GM12878 (cell line): ENCODE measurements at regions not wholly inside any gene's neighbourhood (a gene's known extent, or its start where the extent isn't known, plus 50 kb on each side); places are given as distances from the start of the nearest gene placed in this dataset.

Experiments
- ATAC-seq: fragments of 200-7000 bp; cut with Tn5 transposase; 3 replicates; pipeline ENCODE4 v1.9.1; 2020; ENCODE audit warnings: mild to moderate bottlenecking, moderate library complexity
- BruUV-seq: library from RNA; stranded (reverse); fragments of 400-500 nt; replicated peaks from 2 replicates; lab custom pipeline; 2021; lab: Mats Ljungman, UMichigan
- CTCF ChIA-PET: fragments of 300-600 bp; sonication (Branson Sonifier 250); formaldehyde crosslinking; extraction: SDS; loops from one replicate; lab custom pipeline; 2021; ENCODE audit warnings: inconsistent platforms; lab: Yijun Ruan, JAX
- POLR2A ChIA-PET: fragments of 350-600 bp; formaldehyde crosslinking; extraction: SDS; loops from one replicate; lab custom pipeline; 2021; ENCODE audit warnings: inconsistent platforms; lab: Charles Lee
- RAD21 ChIA-PET: fragments of 300-600 bp; sonication (Branson Sonifier 250); formaldehyde crosslinking; loops from one replicate; lab custom pipeline; 2023; ENCODE audit warnings: antibody characterized with exemption; ENCODE audit not compliant: unreplicated experiment; lab: Charles Lee
- SMC1A ChIA-PET: fragments of 300-600 bp; sonication (Branson Sonifier 250); formaldehyde crosslinking; loops from one replicate; lab custom pipeline; 2023; ENCODE audit not compliant: unreplicated experiment, uncharacterized antibody; lab: Charles Lee
- DNase-seq: peaks from one replicate; pipeline ENCODE4 v3.0.0-alpha.2; 2011; ENCODE audit warnings: low read depth, low spot score
- FAIRE-seq: peaks from 3 replicates; lab custom pipeline; 2011; peaks lifted over from hg19 to GRCh38; lab: Jason Lieb, UNC
- H2AFZ ChIP-seq: 2 replicates; pipeline ENCODE4 v1.6.0; 2011; ENCODE audit warnings: low read depth, low read length, control low read depth; ENCODE audit not compliant: control insufficient read depth
- H3K27ac ChIP-seq: 2 replicates; pipeline ENCODE4 v1.5.1; 2011; ENCODE audit warnings: control low read depth; ENCODE audit not compliant: control insufficient read depth, insufficient read depth
- H3K27me3 ChIP-seq, 2 experiments: replicated peaks in 1 of 2; 2 replicates each; pipeline versions ENCODE4 v1.6.0 to v1.6.1; 2011; ENCODE audit warnings: low read length in 1 of 2; ENCODE audit not compliant: control insufficient read depth in 2 of 2, insufficient read depth in 2 of 2
- H3K36me3 ChIP-seq, 2 experiments: 2 replicates each; pipeline ENCODE4 v1.5.1; 2011; ENCODE audit warnings: low read length in 1 of 2; ENCODE audit not compliant: control insufficient read depth in 2 of 2, insufficient read depth in 2 of 2
- H3K4me1 ChIP-seq: 2 replicates; pipeline ENCODE4 v1.6.1; 2011; ENCODE audit warnings: mild to moderate bottlenecking, low read length, moderate library complexity, mixed read lengths; ENCODE audit not compliant: control insufficient read depth, insufficient read depth
- H3K4me2 ChIP-seq: 2 replicates; pipeline ENCODE4 v1.6.0; 2011; ENCODE audit warnings: control low read depth; ENCODE audit not compliant: control insufficient read depth, insufficient read depth
- H3K4me3 ChIP-seq: fragments of 200-600 bp; sonication (generic); 2 replicates; pipeline ENCODE4 v1.5.1; 2016
- H3K79me2 ChIP-seq: 2 replicates; pipeline ENCODE4 v1.6.0; 2011; ENCODE audit warnings: low read length; ENCODE audit not compliant: control insufficient read depth, insufficient read depth
- H3K9ac ChIP-seq: 2 replicates; pipeline ENCODE4 v1.8.0; 2011; ENCODE audit warnings: low read length, control low read depth, mixed read lengths; ENCODE audit not compliant: control insufficient read depth, insufficient read depth
- H3K9me3 ChIP-seq: replicated peaks from 3 replicates; pipeline ENCODE4 v1.5.1; 2011; ENCODE audit warnings: mild to moderate bottlenecking, low read length; ENCODE audit not compliant: control insufficient read depth, insufficient read depth
- H4K20me1 ChIP-seq: 2 replicates; pipeline ENCODE4 v1.6.0; 2011; ENCODE audit not compliant: control insufficient read depth, insufficient read depth
- BMI1 ChIP-seq: fragments of 450-650 bp; IDR thresholded peaks from 2 replicates; pipeline ENCODE4 v1.6.1; 2016; ENCODE audit warnings: mild to moderate bottlenecking, moderate library complexity, borderline replicate concordance
- CHD4 ChIP-seq: fragments of 200-600 bp; sonication (generic); IDR thresholded peaks from 2 replicates; pipeline ENCODE4 v1.6.1; 2016; ENCODE audit warnings: mild to moderate bottlenecking
- CREM ChIP-seq: IDR thresholded peaks from 2 replicates; pipeline ENCODE4 v1.6.1; 2014; ENCODE audit warnings: antibody characterized with exemption, low read depth
- DPF2 ChIP-seq: fragments of 450-650 bp; IDR thresholded peaks from 2 replicates; pipeline ENCODE4 v1.6.1; 2017; ENCODE audit warnings: mild to moderate bottlenecking
- EED ChIP-seq: sonication (generic); IDR thresholded peaks from 2 replicates; pipeline ENCODE4 v1.6.1; 2016; ENCODE audit warnings: antibody characterized with exemption, low read depth
- EGR1 ChIP-seq, 2 experiments: IDR thresholded peaks; 1 replicate in 1 of 2; 2 replicates in 1 of 2; pipeline ENCODE4 v1.6.1; 2011 to 2012; ENCODE audit warnings: low read depth in 2 of 2, low read length in 2 of 2, borderline replicate concordance in 1 of 2, mild to moderate bottlenecking in 1 of 2, moderate library complexity in 1 of 2
- IRF4 ChIP-seq: IDR thresholded peaks from 2 replicates; pipeline ENCODE4 v1.6.1; 2011; ENCODE audit warnings: low read depth, low read length
- MTA2 ChIP-seq: fragments of 450-650 bp; IDR thresholded peaks from 2 replicates; pipeline ENCODE4 v1.6.1; 2016; ENCODE audit warnings: low read depth, mild to moderate bottlenecking, moderate library complexity
- NR2C2 ChIP-seq: IDR thresholded peaks from 2 replicates; pipeline ENCODE4 v1.6.1; 2011; ENCODE audit warnings: borderline replicate concordance, low read depth; ENCODE audit not compliant: control insufficient read depth, insufficient read length
- PML ChIP-seq: IDR thresholded peaks from 2 replicates; pipeline ENCODE4 v1.6.1; 2012; ENCODE audit warnings: low read length, inconsistent platforms
- SIN3A ChIP-seq: IDR thresholded peaks from 2 replicates; pipeline ENCODE4 v1.6.1; 2012; ENCODE audit warnings: low read depth, low read length, improper control_type of control experiment
- SIX5 ChIP-seq: IDR thresholded peaks from 2 replicates; pipeline ENCODE4 v1.6.1; 2011; ENCODE audit warnings: mild to moderate bottlenecking, low read depth, low read length, moderate library complexity; ENCODE audit not compliant: severe bottlenecking
- SMAD1 ChIP-seq: fragments of 450-650 bp; IDR thresholded peaks from 2 replicates; pipeline ENCODE4 v1.6.1; 2018; ENCODE audit warnings: mild to moderate bottlenecking, low read depth; ENCODE audit not compliant: partially characterized antibody
- SMC3 ChIP-seq: IDR thresholded peaks from 2 replicates; pipeline ENCODE4 v1.6.1; 2011; ENCODE audit warnings: low read length, improper control_type of control experiment, borderline replicate concordance
- SP1 ChIP-seq: IDR thresholded peaks from one replicate; pipeline ENCODE4 v1.6.1; 2011; ENCODE audit warnings: low read depth, low read length
- SPI1 ChIP-seq: IDR thresholded peaks from 2 replicates; pipeline ENCODE4 v1.6.1; 2011; ENCODE audit warnings: low read depth, mild to moderate bottlenecking, low read length, moderate library complexity, borderline replicate concordance; ENCODE audit not compliant: insufficient read depth
- SRF ChIP-seq, 2 experiments: IDR thresholded peaks; 2 replicates each; pipeline ENCODE4 v1.6.1; 2011; ENCODE audit warnings: low read depth in 2 of 2, low read length in 2 of 2, mild to moderate bottlenecking in 1 of 2, moderate library complexity in 1 of 2
- ZNF24 ChIP-seq: fragments of 450-650 bp; IDR thresholded peaks from 2 replicates; pipeline ENCODE4 v1.6.1; 2017; ENCODE audit warnings: antibody characterized with exemption, mild to moderate bottlenecking
- WGBS: methylation state at CpG from one replicate; pipeline ENCODE4 v1.1.6; 2016; ENCODE audit warnings: low lambda C conversion rate; ENCODE audit not compliant: insufficient replicate concordance, insufficient coverage; ENCODE audit errors: missing lambda C conversion rate; 5-methylcytosine and 5-hydroxymethylcytosine counted together
- in situ Hi-C: fragments of 300-500 bp; cut with MboI; formaldehyde crosslinking; loops from 9 replicates; pipeline ENCODE4 v1.14.3; 2018; ENCODE audit warnings: mixed read lengths
- intact Hi-C: fragments of 100-400 bp; cut with micrococcal nuclease; formaldehyde crosslinking; loops from one replicate; pipeline ENCODE4 v1.14.2; 2022; ENCODE audit not compliant: unreplicated experiment
- TF ChIP-seq, protein P1 (sequence below): fragments of 450-650 bp; formaldehyde crosslinking; IDR thresholded peaks from 2 replicates; pipeline ENCODE4 v1.4.0; 2022; ENCODE audit warnings: mild to moderate bottlenecking, moderate library complexity

- ChIA-PET CTCF (no interaction called here), SMC1A (interaction anchor here (1.2 kb wide), 1 partner anchor 8 kb away, joined by 5 read pairs; no protein-coding TSS in a partner anchor), POLR2A (no interaction called here), RAD21 (no interaction called here)
- no peak for DNase-seq
- FAIRE-seq: no peak
- Histone ChIP-seq H3K4me2 (no peak overlapping the region), H3K36me3 (no peaks in the 10 kb centered on the region), H3K27me3 (peaks cover 0 to 2% of the 10 kb centered on the region in 2 experiments; a peak in 1 of 4 replicates), H3K79me2 (no peaks in the 10 kb centered on the region), H4K20me1 (no peaks in the 10 kb centered on the region), H3K27ac (no peak overlapping the region), H3K9ac (no peak overlapping the region)
- BruUV-seq: no TSS peak
- intact Hi-C loops (no loop called here), in situ Hi-C loops (no loop called here)
- no peak for ATAC-seq
- WGBS: 2% methylated on average over 2 of the region's 2 CpGs
- no peak for TF ChIP-seq SP1
- no peak for TF ChIP-seq CHD4
- TF ChIP-seq SIN3A: no peak
- TF ChIP-seq NR2C2: no peak
- TF ChIP-seq CREM: no peak
- TF ChIP-seq MTA2: no peak
- no peak for TF ChIP-seq IRF4
- TF ChIP-seq, all 136 proteins: peak for 0
- Histone ChIP-seq H3K9me3 (no peaks in the 10 kb centered on the region), H3K4me1 (no peaks in the 10 kb centered on the region), H3K4me3 (no peak overlapping the region), H2AFZ (no peak overlapping the region)
These were observed 120.7 kb upstream of the GRIP1 start for GRCh38 chr12:66799551-66799950.

GRCh38 chr12:66800046-66800445, 121.2 kb upstream of the GRIP1 start:
- WGBS: 76% methylated on average over 1 of the region's 1 CpG
- ATAC-seq (no peak), FAIRE-seq (no peak), DNase-seq (no peak)
- H3K9me3 ChIP-seq: no peaks in the 10 kb centered on the region
- in situ Hi-C loops (no loop called here), intact Hi-C loops (no loop called here)
- ChIA-PET POLR2A (no interaction called here), CTCF (no interaction called here), SMC1A (interaction anchor here (1.2 kb wide), 1 partner anchor 8 kb away, joined by 5 read pairs; no protein-coding TSS in a partner anchor), RAD21 (no interaction called here)
- no peak overlapping the region for H3K27ac ChIP-seq
- H3K36me3 ChIP-seq: no peaks in the 10 kb centered on the region
- no peaks in the 10 kb centered on the region for H4K20me1 ChIP-seq
- no peak overlapping the region for H2AFZ ChIP-seq
- H3K9ac ChIP-seq: no peak overlapping the region
- no peak overlapping the region for H3K4me2 ChIP-seq
- H3K4me3 ChIP-seq: no peak overlapping the region
- peaks cover 0 to 2% of the 10 kb centered on the region in 2 experiments; a peak in 1 of 4 replicates for H3K27me3 ChIP-seq
- H3K79me2 ChIP-seq: no peaks in the 10 kb centered on the region
- no TSS peak for BruUV-seq
- H3K4me1 ChIP-seq: no peaks in the 10 kb centered on the region
- TF ChIP-seq ZNF24: no peak
- TF ChIP-seq BMI1: no peak
- TF ChIP-seq PML: no peak
- TF ChIP-seq SIX5: no peak
- no peak for TF ChIP-seq SMAD1
- TF ChIP-seq EGR1 (IDR thresholded peaks at IDR 0.05; ENCODE audit: borderline replicate concordance in 1 of 2, low read depth in 2 of 2, low read length in 2 of 2): no peak
- TF ChIP-seq EED: no peak
- TF ChIP-seq, protein P1, sequence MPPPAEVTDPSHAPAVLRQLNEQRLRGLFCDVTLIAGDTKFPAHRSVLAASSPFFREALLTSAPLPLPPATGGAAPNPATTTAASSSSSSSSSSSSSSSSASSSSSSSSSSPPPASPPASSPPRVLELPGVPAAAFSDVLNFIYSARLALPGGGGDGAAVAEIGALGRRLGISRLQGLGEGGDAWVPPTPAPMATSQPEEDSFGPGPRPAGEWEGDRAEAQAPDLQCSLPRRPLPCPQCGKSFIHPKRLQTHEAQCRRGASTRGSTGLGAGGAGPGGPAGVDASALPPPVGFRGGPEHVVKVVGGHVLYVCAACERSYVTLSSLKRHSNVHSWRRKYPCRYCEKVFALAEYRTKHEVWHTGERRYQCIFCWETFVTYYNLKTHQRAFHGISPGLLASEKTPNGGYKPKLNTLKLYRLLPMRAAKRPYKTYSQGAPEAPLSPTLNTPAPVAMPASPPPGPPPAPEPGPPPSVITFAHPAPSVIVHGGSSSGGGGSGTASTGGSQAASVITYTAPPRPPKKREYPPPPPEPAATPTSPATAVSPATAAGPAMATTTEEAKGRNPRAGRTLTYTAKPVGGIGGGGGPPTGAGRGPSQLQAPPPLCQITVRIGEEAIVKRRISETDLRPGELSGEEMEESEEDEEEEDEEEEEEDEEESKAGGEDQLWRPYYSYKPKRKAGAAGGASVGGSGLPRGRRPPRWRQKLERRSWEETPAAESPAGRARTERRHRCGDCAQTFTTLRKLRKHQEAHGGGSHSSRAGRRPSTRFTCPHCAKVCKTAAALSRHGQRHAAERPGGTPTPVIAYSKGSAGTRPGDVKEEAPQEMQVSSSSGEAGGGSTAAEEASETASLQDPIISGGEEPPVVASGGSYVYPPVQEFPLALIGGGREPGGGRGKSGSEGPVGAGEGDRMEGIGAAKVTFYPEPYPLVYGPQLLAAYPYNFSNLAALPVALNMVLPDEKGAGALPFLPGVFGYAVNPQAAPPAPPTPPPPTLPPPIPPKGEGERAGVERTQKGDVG (CRISPR knock-in tag): no peak
- no peak for TF ChIP-seq SPI1
- no peak for TF ChIP-seq DPF2
- TF ChIP-seq SMC3: no peak
- no peak for TF ChIP-seq SRF (IDR thresholded peaks at IDR 0.05; ENCODE audit: low read depth in 2 of 2, low read length in 2 of 2)
